Loucy (cell line): ENCODE measurements at regions not wholly inside any gene's neighbourhood (a gene's known extent, or its start where the extent isn't known, plus 50 kb on each side); places are given as distances from the start of the nearest gene placed in this dataset.

Experiments
- CTCF ChIP-seq: fragments of 200-600 bp; sonication (generic); conservative IDR thresholded peaks from 2 replicates; pipeline ENCODE4 v1.5.1; 2014; ENCODE audit warnings: mild to moderate bottlenecking, antibody characterized with exemption, low read length
- EZH2phosphoT487 ChIP-seq: fragments of 200-600 bp; IDR thresholded peaks from 2 replicates; pipeline ENCODE4 v1.6.1; 2018; ENCODE audit warnings: antibody characterized with exemption, mild to moderate bottlenecking, moderate library complexity, borderline replicate concordance

GRCh38 chr2:64359892-64360657 lies 93.9 kb upstream of the LGALSL start:
- no peak for TF ChIP-seq CTCF
- no peak for TF ChIP-seq EZH2phosphoT487
